H9 (cell line): ENCODE measurements at regions not wholly inside any gene's neighbourhood (a gene's known extent, or its start where the extent isn't known, plus 50 kb on each side); places are given as distances from the start of the nearest gene placed in this dataset.

Source experiments
- DNase-seq: peaks from one replicate; pipeline ENCODE4 v3.0.0-alpha.2; 2017
- H2AFZ ChIP-seq: one replicate; pipeline ENCODE4 v1.6.1; 2013; ENCODE audit warnings: mild to moderate bottlenecking, low read length, control low read depth, moderate library complexity
- H2AK5ac ChIP-seq: 2 replicates; pipeline ENCODE4 v1.6.1; 2013; ENCODE audit warnings: low read length, control low read depth, mixed read lengths; ENCODE audit not compliant: insufficient read length
- H2BK120ac ChIP-seq: one replicate; pipeline ENCODE4 v1.6.1; 2013; ENCODE audit warnings: low read depth, mild to moderate bottlenecking, low read length, control low read depth, inconsistent platforms; ENCODE audit not compliant: poor library complexity, severe bottlenecking
- H2BK12ac ChIP-seq: 2 replicates; pipeline ENCODE4 v1.6.1; 2013; ENCODE audit warnings: low read length, control low read depth, mixed read lengths, low read depth; ENCODE audit not compliant: insufficient read length
- H2BK15ac ChIP-seq: 2 replicates; pipeline ENCODE4 v1.6.1; 2013; ENCODE audit warnings: low read depth, low read length, control low read depth
- H2BK20ac ChIP-seq: one replicate; pipeline ENCODE4 v1.6.1; 2013; ENCODE audit warnings: low read depth, mild to moderate bottlenecking, low read length, control low read depth, inconsistent platforms; ENCODE audit not compliant: poor library complexity, severe bottlenecking
- H2BK5ac ChIP-seq: 2 replicates; pipeline ENCODE4 v1.6.1; 2013; ENCODE audit warnings: low read length, control low read depth, mixed read lengths; ENCODE audit not compliant: insufficient read length
- H3K14ac ChIP-seq: 2 replicates; pipeline ENCODE4 v1.6.1; 2013; ENCODE audit warnings: low read length, control low read depth; ENCODE audit not compliant: insufficient read depth
- H3K18ac ChIP-seq: 2 replicates; pipeline ENCODE4 v1.6.1; 2013; ENCODE audit warnings: low read depth, mild to moderate bottlenecking, mixed read lengths, low read length, control low read depth; ENCODE audit not compliant: insufficient read length
- H3K23ac ChIP-seq: 2 replicates; pipeline ENCODE4 v1.6.1; 2013; ENCODE audit warnings: low read length, control low read depth, mixed read lengths, low read depth; ENCODE audit not compliant: insufficient read length
- H3K23me2 ChIP-seq: 2 replicates; pipeline ENCODE4 v1.6.1; 2013; ENCODE audit warnings: low read depth, mild to moderate bottlenecking, mixed read lengths, low read length, control low read depth; ENCODE audit not compliant: insufficient read length, poor library complexity, severe bottlenecking
- H3K27ac ChIP-seq: 2 replicates; pipeline ENCODE4 v1.5.1; 2013; ENCODE audit warnings: low read length, control low read depth, mixed read lengths, low read depth; ENCODE audit not compliant: insufficient read length
- H3K27me3 ChIP-seq: 2 replicates; pipeline ENCODE4 v1.6.1; 2013; ENCODE audit warnings: low read length, control low read depth, inconsistent platforms; ENCODE audit not compliant: insufficient read depth
- H3K4ac ChIP-seq: 2 replicates; pipeline ENCODE4 v1.6.1; 2013; ENCODE audit warnings: low read depth, mild to moderate bottlenecking, control low read depth, inconsistent platforms, low read length, moderate library complexity
- H3K4me1 ChIP-seq: 2 replicates; pipeline ENCODE4 v1.6.1; 2013; ENCODE audit warnings: low read length, control low read depth, inconsistent platforms; ENCODE audit not compliant: insufficient read depth
- H3K4me2 ChIP-seq: 2 replicates; pipeline ENCODE4 v1.6.1; 2013; ENCODE audit warnings: low read length, control low read depth, mixed read lengths; ENCODE audit not compliant: insufficient read length, insufficient read depth
- H3K56ac ChIP-seq: 2 replicates; pipeline ENCODE4 v1.6.1; 2013; ENCODE audit warnings: low read depth, mild to moderate bottlenecking, mixed read lengths, low read length, control low read depth; ENCODE audit not compliant: insufficient read length
- H3K79me1 ChIP-seq: 2 replicates; pipeline ENCODE4 v1.6.1; 2013; ENCODE audit warnings: low read depth, mild to moderate bottlenecking, moderate library complexity, low read length, control low read depth, inconsistent platforms; ENCODE audit not compliant: insufficient read depth, poor library complexity, severe bottlenecking
- H3K79me2 ChIP-seq: 2 replicates; pipeline ENCODE4 v1.6.1; 2013; ENCODE audit warnings: low read length, control low read depth, inconsistent platforms; ENCODE audit not compliant: insufficient read depth
- H3K9ac ChIP-seq: 2 replicates; pipeline ENCODE4 v1.6.1; 2013; ENCODE audit warnings: low read length, control low read depth, mixed read lengths; ENCODE audit not compliant: insufficient read length; ENCODE audit errors: extremely low read depth
- H3K9me3 ChIP-seq: one replicate; pipeline ENCODE4 v1.6.1; 2013; ENCODE audit warnings: low read depth, low read length, inconsistent platforms; ENCODE audit not compliant: control insufficient read depth
- H3T11ph ChIP-seq: one replicate; pipeline ENCODE4 v1.6.1; 2013; ENCODE audit warnings: mild to moderate bottlenecking, low read length, control low read depth, inconsistent platforms
- H4K20me1 ChIP-seq: one replicate; pipeline ENCODE4 v1.6.1; 2013; ENCODE audit not compliant: control insufficient read depth, insufficient read length, insufficient read depth
- H4K5ac ChIP-seq: 2 replicates; pipeline ENCODE4 v1.6.1; 2013; ENCODE audit warnings: low read depth, mild to moderate bottlenecking, mixed read lengths, low read length, control low read depth; ENCODE audit not compliant: insufficient read length
- H4K8ac ChIP-seq: replicated peaks from 2 replicates; pipeline ENCODE4 v1.6.1; 2013; ENCODE audit warnings: low read length, control low read depth, mixed read lengths, low read depth; ENCODE audit not compliant: insufficient read length
- H4K91ac ChIP-seq: 2 replicates; pipeline ENCODE4 v1.6.1; 2013; ENCODE audit warnings: low read depth, mild to moderate bottlenecking, moderate library complexity, mixed read lengths, low read length, control low read depth; ENCODE audit not compliant: insufficient read length
- H3K27ac Mint-ChIP-seq, 3 experiments: 2 replicates in 2 of 3; 3 replicates in 1 of 3; pipeline ENCODE4 v1.8.0; 2020 to 2021; ENCODE audit warnings: mixed read lengths in 3 of 3, mild to moderate bottlenecking in 1 of 3, moderate library complexity in 1 of 3
- H3K27me3 Mint-ChIP-seq: 2 replicates; pipeline ENCODE4 v1.8.0; 2021; ENCODE audit warnings: low read depth, mild to moderate bottlenecking, moderate library complexity, mixed read lengths
- H3K36me3 Mint-ChIP-seq, 3 experiments: 2 replicates in 2 of 3; 3 replicates in 1 of 3; pipeline ENCODE4 v1.8.0; 2020 to 2021; ENCODE audit warnings: low read depth in 3 of 3, mixed read lengths in 3 of 3; ENCODE audit not compliant: insufficient read depth in 1 of 3
- H3K4me1 Mint-ChIP-seq, 2 experiments: 2 replicates each; pipeline ENCODE4 v1.8.0; 2020; ENCODE audit warnings: mixed read lengths in 2 of 2
- H3K4me3 Mint-ChIP-seq, 2 experiments: 2 replicates in 1 of 2; 3 replicates in 1 of 2; pipeline ENCODE4 v1.8.0; 2020 to 2021; ENCODE audit warnings: mild to moderate bottlenecking in 2 of 2, mixed read lengths in 2 of 2, moderate library complexity in 1 of 2
- H3K9me3 Mint-ChIP-seq, 2 experiments: 2 replicates in 1 of 2; 3 replicates in 1 of 2; pipeline ENCODE4 v1.8.0; 2020; ENCODE audit warnings: mild to moderate bottlenecking in 2 of 2, mixed read lengths in 2 of 2, moderate library complexity in 1 of 2
- CTCF ChIP-seq: fragments of 200-600 bp; sonication (generic); conservative IDR thresholded peaks from 3 replicates; pipeline ENCODE4 v1.8.0; 2021; ENCODE audit warnings: antibody characterized with exemption, mild to moderate bottlenecking
- WGBS: extraction: QIAGEN DNeasy Blood & Tissue Kit; methylation state at CpG from one replicate; pipeline ENCODE4 v1.1.7; 2013; ENCODE audit warnings: missing lambda C conversion rate, low lambda C conversion rate, mixed read lengths; ENCODE audit not compliant: insufficient read length; ENCODE audit errors: extremely low coverage; 5-methylcytosine and 5-hydroxymethylcytosine counted together

- Histone ChIP-seq H3K9ac (no peak overlapping the region), H4K20me1 (no peaks in the 10 kb centered on the region), H4K91ac (no peak overlapping the region), H3K4me2 (no peak overlapping the region), H3T11ph (no peak overlapping the region), H3K79me1 (no peaks in the 10 kb centered on the region), H2AFZ (no peak overlapping the region), H4K5ac (no peak overlapping the region), H2BK15ac (no peak overlapping the region), H2BK5ac (no peak overlapping the region), H3K56ac (no peak overlapping the region), H4K8ac (no peak overlapping the region), H3K27ac (no peak overlapping the region), H2BK12ac (no peak overlapping the region), H3K9me3 (no peaks in the 10 kb centered on the region), H3K23ac (no peak overlapping the region), H2BK20ac (no peak overlapping the region), H3K4ac (no peak overlapping the region), H3K14ac (no peak overlapping the region), H3K18ac (no peak overlapping the region), H3K23me2 (no peaks in the 10 kb centered on the region), H2AK5ac (no peak overlapping the region), H2BK120ac (no peak overlapping the region), H3K79me2 (no peaks in the 10 kb centered on the region), H3K4me1 (no peaks in the 10 kb centered on the region), H3K27me3 (no peaks in the 10 kb centered on the region)
- H3K4me1 Mint-ChIP-seq: no peaks in the 10 kb centered on the region
- H3K27ac Mint-ChIP-seq: no peak overlapping the region
- H3K4me3 Mint-ChIP-seq: no peak overlapping the region
- no peaks in the 10 kb centered on the region for H3K9me3 Mint-ChIP-seq
- TF ChIP-seq CTCF: no peak
- WGBS: no CpG with 5 or more reads among the region's 6 CpGs
- H3K36me3 Mint-ChIP-seq: no peaks in the 10 kb centered on the region
- DNase-seq: no peak
- H3K27me3 Mint-ChIP-seq: no peaks in the 10 kb centered on the region
Measured at GRCh38 chr2:48232351-48232750, 82.1 kb upstream of the FOXN2 start.
